Keratinocyte (primary cell): ENCODE measurements at regions not wholly inside any gene's neighbourhood (a gene's known extent, or its start where the extent isn't known, plus 50 kb on each side); places are given as distances from the start of the nearest gene placed in this dataset.

Source experiments
- DNase-seq: peaks from one replicate; pipeline ENCODE4 v3.0.0-alpha.2; 2011; ENCODE audit warnings: low read depth, missing footprints, low spot score
- FAIRE-seq: peaks from 2 replicates; lab custom pipeline; 2011; peaks lifted over from hg19 to GRCh38; lab: Jason Lieb, UNC
- H2AFZ ChIP-seq: 2 replicates; pipeline ENCODE4 v1.6.0; 2012; ENCODE audit warnings: low read length, control low read depth, inconsistent platforms; ENCODE audit not compliant: control insufficient read depth
- H3K27ac ChIP-seq: 2 replicates; pipeline ENCODE4 v1.5.1; 2011; ENCODE audit warnings: low read length; ENCODE audit not compliant: control insufficient read depth, insufficient read depth
- H3K27me3 ChIP-seq: 3 replicates; pipeline ENCODE4 v1.6.0; 2011; ENCODE audit warnings: low read length; ENCODE audit not compliant: control insufficient read depth, insufficient read depth; ENCODE audit errors: extremely low read depth
- H3K36me3 ChIP-seq, 2 experiments: 2 replicates in 1 of 2; 3 replicates in 1 of 2; pipeline ENCODE4 v1.5.1; 2011; ENCODE audit warnings: low read length in 2 of 2, mild to moderate bottlenecking in 1 of 2; ENCODE audit not compliant: control insufficient read depth in 2 of 2, insufficient read depth in 2 of 2; ENCODE audit errors: extremely low read depth in 1 of 2
- H3K4me1 ChIP-seq: 3 replicates; pipeline ENCODE4 v1.5.1; 2011; ENCODE audit warnings: low read length; ENCODE audit not compliant: control insufficient read depth, insufficient read depth; ENCODE audit errors: extremely low read depth
- H3K4me2 ChIP-seq: 3 replicates; pipeline ENCODE4 v1.6.0; 2011; ENCODE audit warnings: low read depth, low read length; ENCODE audit not compliant: control insufficient read depth, insufficient read depth; ENCODE audit errors: extremely low read depth
- H3K4me3 ChIP-seq, 3 experiments: fragments of 200-600 bp in 1 of 3; sonication (generic) in 1 of 3; 2 replicates in 2 of 3; 3 replicates in 1 of 3; pipeline ENCODE4 v1.5.1; 2011 to 2016; ENCODE audit warnings: low read length in 3 of 3, mild to moderate bottlenecking in 3 of 3, control low read depth in 2 of 3, inconsistent platforms in 1 of 3, low read depth in 1 of 3, mixed read lengths in 1 of 3, mixed run types in 1 of 3, moderate library complexity in 1 of 3; ENCODE audit not compliant: control insufficient read depth in 2 of 3, insufficient read depth in 2 of 3; ENCODE audit errors: extremely low read depth in 1 of 3
- H3K79me2 ChIP-seq: 2 replicates; pipeline ENCODE4 v1.6.0; 2012; ENCODE audit warnings: low read length; ENCODE audit not compliant: control insufficient read depth, insufficient read depth
- H3K9ac ChIP-seq: 3 replicates; pipeline ENCODE4 v1.6.0; 2011; ENCODE audit warnings: low read length; ENCODE audit not compliant: control insufficient read depth, insufficient read depth; ENCODE audit errors: extremely low read depth
- H3K9me1 ChIP-seq: 3 replicates; pipeline ENCODE4 v1.6.0; 2011; ENCODE audit warnings: low read length; ENCODE audit not compliant: control insufficient read depth, insufficient read depth; ENCODE audit errors: extremely low read depth
- H3K9me3 ChIP-seq: 2 replicates; pipeline ENCODE4 v1.5.1; 2012; ENCODE audit warnings: low read depth, low read length; ENCODE audit not compliant: control insufficient read depth
- H4K20me1 ChIP-seq: 3 replicates; pipeline ENCODE4 v1.6.0; 2011; ENCODE audit warnings: low read length; ENCODE audit not compliant: control insufficient read depth, insufficient read depth; ENCODE audit errors: extremely low read depth
- CTCF ChIP-seq, 3 experiments: IDR thresholded peaks in 1 of 3; conservative IDR thresholded peaks in 1 of 3; optimal IDR thresholded peaks in 1 of 3; 2 replicates in 2 of 3; 3 replicates in 1 of 3; pipeline versions ENCODE3 to v1.5.1; 2011; ENCODE audit warnings: low read length in 3 of 3, mild to moderate bottlenecking in 3 of 3, moderate library complexity in 2 of 3, control low read depth in 1 of 3, inconsistent platforms in 1 of 3; ENCODE audit not compliant: insufficient read depth in 2 of 3; ENCODE audit errors: extremely low read depth in 1 of 3
- EZH2 ChIP-seq: IDR thresholded peaks from one replicate; pipeline ENCODE4 v1.6.1; 2012; ENCODE audit warnings: inconsistent platforms, mild to moderate bottlenecking, low read length, moderate library complexity
- dilution Hi-C: fragments of 300-500 bp; cut with MboI; formaldehyde crosslinking; loops from one replicate; pipeline ENCODE4 v1.7.0; 2020; ENCODE audit warnings: low sequenced_read_pairs; ENCODE audit not compliant: extremely low pct_ligation_motif_present

GRCh38 chr14:30337456-30337855 lies 221.5 kb upstream of the G2E3 start:
- Histone ChIP-seq H2AFZ (no peak overlapping the region), H3K27ac (no peak overlapping the region), H3K9ac (no peak overlapping the region), H3K36me3 (no peaks in the 10 kb centered on the region), H3K4me2 (no peak overlapping the region), H3K4me1 (no peaks in the 10 kb centered on the region), H4K20me1 (no peaks in the 10 kb centered on the region), H3K4me3 (no peak overlapping the region), H3K9me1 (no peaks in the 10 kb centered on the region), H3K79me2 (no peaks in the 10 kb centered on the region), H3K9me3 (no peaks in the 10 kb centered on the region), H3K27me3 (no peaks in the 10 kb centered on the region)
- DNase-seq = no peak
- dilution Hi-C loops = no loop called here
- TF ChIP-seq CTCF (optimal IDR thresholded peaks at IDR 0.05 in 1 of 3, IDR thresholded peaks at IDR 0.05 in 1 of 3, conservative IDR thresholded peaks at IDR 0.05 in 1 of 3; ENCODE audit: extremely low read depth in 1 of 3, insufficient read depth in 2 of 3, low read length in 3 of 3) (no peak), EZH2 (no peak)
- FAIRE-seq = no peak

- DNase-seq (no peak), FAIRE-seq (no peak)
- Histone ChIP-seq H3K27ac (no peak overlapping the region), H4K20me1 (no peaks in the 10 kb centered on the region), H3K9ac (no peak overlapping the region), H3K4me2 (no peak overlapping the region), H3K9me1 (no peaks in the 10 kb centered on the region), H3K36me3 (no peaks in the 10 kb centered on the region), H3K9me3 (no peaks in the 10 kb centered on the region), H3K27me3 (no peaks in the 10 kb centered on the region), H3K4me1 (no peaks in the 10 kb centered on the region), H3K4me3 (no peak overlapping the region), H2AFZ (no peak overlapping the region), H3K79me2 (no peaks in the 10 kb centered on the region)
- dilution Hi-C loops = no loop called here
- TF ChIP-seq EZH2 (no peak), CTCF (optimal IDR thresholded peaks at IDR 0.05 in 1 of 3, IDR thresholded peaks at IDR 0.05 in 1 of 3, conservative IDR thresholded peaks at IDR 0.05 in 1 of 3; ENCODE audit: extremely low read depth in 1 of 3, insufficient read depth in 2 of 3, low read length in 3 of 3) (no peak)
Observed at GRCh38 chr14:30339311-30339901, 219.6 kb upstream of the G2E3 start.
